HTR-8/SVneo (cell line): ENCODE measurements at regions not wholly inside any gene's neighbourhood (a gene's known extent, or its start where the extent isn't known, plus 50 kb on each side); places are given as distances from the start of the nearest gene placed in this dataset.

Experiments
- DNase-seq: peaks from one replicate; pipeline ENCODE4 v3.0.0; 2011; ENCODE audit warnings: low spot score, mixed read lengths; ENCODE audit not compliant: insufficient read length
- FAIRE-seq: peaks from 2 replicates; lab custom pipeline; 2011; peaks lifted over from hg19 to GRCh38; lab: Jason Lieb, UNC

- no peak for DNase-seq
- FAIRE-seq, result no peak
Measured at GRCh38 chr10:27599546-27599945, 95.4 kb downstream of the RAB18 start.

GRCh38 chr10:27600930-27601329, 96.8 kb downstream of the RAB18 start:
- DNase-seq (no peak), FAIRE-seq (no peak)

- no peak for DNase-seq
- no peak for FAIRE-seq
Measured at GRCh38 chr10:27601503-27601902, 97.4 kb downstream of the RAB18 start.

GRCh38 chr10:27601946-27602538, 97.9 kb downstream of the RAB18 start:
- FAIRE-seq (no peak), DNase-seq (no peak)

GRCh38 chr10:27603104-27603503, 99.0 kb downstream of the RAB18 start:
- DNase-seq, result no peak
- no peak for FAIRE-seq

GRCh38 chr10:27605318-27605717, 101.2 kb downstream of the RAB18 start:
- FAIRE-seq, result no peak

GRCh38 chr10:27607591-27607990, 103.5 kb downstream of the RAB18 start:
- DNase-seq (no peak), FAIRE-seq (no peak)

More at GRCh38 chr10:27605318-27605717, 101.2 kb downstream of the RAB18 start:
- DNase-seq, result no peak

- DNase-seq (peak; percentile 21), FAIRE-seq (no peak)
Measured at GRCh38 chr10:27611236-27611635, 107.1 kb downstream of the RAB18 start.

- DNase-seq, result no peak
- FAIRE-seq, result no peak
Measured at GRCh38 chr10:27611744-27612550, 107.8 kb downstream of the RAB18 start.

GRCh38 chr10:27612551-27613035, 108.5 kb downstream of the RAB18 start:
- no peak for DNase-seq
- no peak for FAIRE-seq

GRCh38 chr10:27614776-27615175, 110.7 kb downstream of the RAB18 start:
- DNase-seq (no peak), FAIRE-seq (no peak)

- DNase-seq, result no peak
- no peak for FAIRE-seq
Measured at GRCh38 chr10:27618036-27618615, 114.0 kb downstream of the RAB18 start.

GRCh38 chr10:27618906-27619305, 114.8 kb downstream of the RAB18 start:
- DNase-seq (no peak), FAIRE-seq (no peak)

GRCh38 chr10:27619329-27619728, 115.2 kb downstream of the RAB18 start:
- FAIRE-seq (no peak), DNase-seq (no peak)

- DNase-seq (no peak), FAIRE-seq (no peak)
Measured at GRCh38 chr10:27620430-27621397, 116.6 kb downstream of the RAB18 start.

- no peak for FAIRE-seq
- no peak for DNase-seq
Measured at GRCh38 chr10:27621461-27621860, 117.4 kb downstream of the RAB18 start.

- DNase-seq (no peak), FAIRE-seq (no peak)
Measured at GRCh38 chr10:27622596-27622995, 118.5 kb downstream of the RAB18 start.
